GM18873 (cell line): ENCODE measurements at regions not wholly inside any gene's neighbourhood (a gene's known extent, or its start where the extent isn't known, plus 50 kb on each side); places are given as distances from the start of the nearest gene placed in this dataset.
A peak's percentile ranks its signal among the peaks of the same experiment; 100 is the strongest.

Experiments
- ATAC-seq: cut with Tn5 transposase; IDR thresholded peaks from one replicate; pipeline ENCODE4 v1.9.1; 2021; ENCODE audit warnings: mild to moderate bottlenecking, moderate library complexity, moderate number of reproducible peaks; ENCODE audit not compliant: unreplicated experiment, low FRiP score

- ATAC-seq, result no peak
Measured at GRCh38 chr16:86663685-86664521, 85.6 kb downstream of the FOXL1 start.

GRCh38 chr16:86664522-86665318 is 86.4 kb downstream of the FOXL1 start:
- peak; percentile 62 for ATAC-seq

GRCh38 chr16:86665319-86665675 is 86.9 kb downstream of the FOXL1 start:
- ATAC-seq, result no peak

- no peak for ATAC-seq
Measured at GRCh38 chr16:86665929-86666328, 87.6 kb downstream of the FOXL1 start.

- ATAC-seq, result no peak
Measured at GRCh38 chr16:86667035-86667434, 88.7 kb downstream of the FOXL1 start.

GRCh38 chr16:86668136-86668910 is 90.0 kb downstream of the FOXL1 start:
- no peak for ATAC-seq

- no peak for ATAC-seq
Measured at GRCh38 chr16:86669285-86669805, 91.0 kb downstream of the FOXL1 start.

- ATAC-seq, result no peak
Measured at GRCh38 chr16:86669937-86670749, 91.8 kb downstream of the FOXL1 start.

- no peak for ATAC-seq
Measured at GRCh38 chr16:86670750-86671234, 92.4 kb downstream of the FOXL1 start.

GRCh38 chr16:86671486-86672178 is 93.3 kb downstream of the FOXL1 start:
- no peak for ATAC-seq

- no peak for ATAC-seq
Measured at GRCh38 chr16:86672179-86672863, 94.0 kb downstream of the FOXL1 start.

- ATAC-seq, result no peak
Measured at GRCh38 chr16:86673090-86673955, 95.0 kb downstream of the FOXL1 start.

- ATAC-seq, result no peak
Measured at GRCh38 chr16:86673956-86674453, 95.7 kb downstream of the FOXL1 start.

GRCh38 chr16:86676254-86676670 is 97.9 kb downstream of the FOXL1 start:
- no peak for ATAC-seq

- ATAC-seq, result no peak
Measured at GRCh38 chr16:86679490-86679889, 101.1 kb downstream of the FOXL1 start.

- ATAC-seq, result no peak
Measured at GRCh38 chr16:86680162-86680561, 101.8 kb downstream of the FOXL1 start.

GRCh38 chr16:86680661-86681030 is 102.3 kb downstream of the FOXL1 start:
- ATAC-seq, result no peak
